Stimulated activated CD4-positive, alpha-beta T cell treated with anti-CD3 and anti-CD28 coated beads, Interleukin-2, amount 100 ng/mL, for 48 hours (primary cell): ENCODE measurements at regions not wholly inside any gene's neighbourhood (a gene's known extent, or its start where the extent isn't known, plus 50 kb on each side); places are given as distances from the start of the nearest gene placed in this dataset.
A peak's percentile ranks its signal among the peaks of the same experiment; 100 is the strongest.
"Not testable (repeated sequence)": the region's sequence is repeated elsewhere in the genome, so short reads cannot be mapped to it uniquely, and the experiment has no call there.

ENCODE experiments used
- DNase-seq, 2 donors: peaks; one replicate each; pipeline ENCODE4 v3.0.0-alpha.2; 2020

GRCh38 chr12:126038434-126038833 lies 973.2 kb downstream of the AACS start:
- DNase-seq = no peak

- DNase-seq = no peak
These were observed 975.1 kb downstream of the AACS start for GRCh38 chr12:126040307-126040706.

GRCh38 chr12:126042286-126042685 lies 977.1 kb downstream of the AACS start:
- no peak for DNase-seq

GRCh38 chr12:126049501-126049900 lies 984.3 kb downstream of the AACS start:
- DNase-seq = not testable (repeated sequence)

- no peak for DNase-seq
These were observed 986.4 kb downstream of the AACS start for GRCh38 chr12:126051611-126052107.

GRCh38 chr12:126055521-126055920 lies 990.3 kb downstream of the AACS start:
- DNase-seq = no peak

- no peak for DNase-seq
These were observed 996.5 kb downstream of the AACS start for GRCh38 chr12:126061777-126062176.

GRCh38 chr12:126064028-126064427 lies 998.8 kb downstream of the AACS start:
- DNase-seq = no peak

GRCh38 chr12:126067626-126068329 lies 1002.5 kb downstream of the AACS start:
- DNase-seq = no peak

GRCh38 chr12:126069549-126070165 lies 1004.4 kb downstream of the AACS start:
- peak; percentile 59 to 63 for DNase-seq

- DNase-seq = no peak
These were observed 1011.3 kb downstream of the AACS start for GRCh38 chr12:126076515-126076914.

GRCh38 chr12:126083926-126084325 lies 1018.7 kb downstream of the AACS start:
- no peak for DNase-seq

- DNase-seq = no peak
These were observed 1019.2 kb downstream of the AACS start for GRCh38 chr12:126084480-126084879.

- no peak for DNase-seq
These were observed 1021.0 kb downstream of the AACS start for GRCh38 chr12:126086242-126086641.

- DNase-seq = no peak
These were observed 1022.5 kb downstream of the AACS start for GRCh38 chr12:126087692-126088091.

GRCh38 chr12:126093908-126094307 lies 1028.7 kb downstream of the AACS start:
- no peak for DNase-seq

GRCh38 chr12:126095748-126096510 lies 1030.7 kb downstream of the AACS start:
- no peak for DNase-seq

GRCh38 chr12:126106706-126107105 lies 1041.5 kb downstream of the AACS start:
- DNase-seq = no peak

GRCh38 chr12:126107659-126108058 lies 1042.4 kb downstream of the AACS start:
- no peak for DNase-seq

GRCh38 chr12:126108247-126108646 lies 1043.0 kb downstream of the AACS start:
- DNase-seq = no peak

GRCh38 chr12:126112141-126112540 lies 1046.9 kb downstream of the AACS start:
- DNase-seq = no peak

- no peak for DNase-seq
These were observed 1047.6 kb downstream of the AACS start for GRCh38 chr12:126112849-126113248.

GRCh38 chr12:126114441-126114840 lies 1049.2 kb downstream of the AACS start:
- no peak for DNase-seq

GRCh38 chr12:126117502-126117901 lies 1052.3 kb downstream of the AACS start:
- no peak for DNase-seq
